DMS 273 treated with DMSO at 0.1 percent for 48 hours (cell line): ENCODE measurements at regions not wholly inside any gene's neighbourhood (a gene's known extent, or its start where the extent isn't known, plus 50 kb on each side); places are given as distances from the start of the nearest gene placed in this dataset.

Experiments
- DNase-seq: peaks from one replicate; lab custom pipeline; 2025; lab: John Stamatoyannopoulos, UW

- no peak for DNase-seq
Observed at GRCh38 chr2:83784947-83785346, 674.1 kb downstream of the SUCLG1 start.

GRCh38 chr2:83784315-83784714 is 674.8 kb downstream of the SUCLG1 start:
- DNase-seq: no peak

GRCh38 chr2:83782122-83782521 is 677.0 kb downstream of the SUCLG1 start:
- DNase-seq: no peak

- DNase-seq: no peak
Observed at GRCh38 chr2:83764447-83765005, 694.6 kb downstream of the SUCLG1 start.

GRCh38 chr2:83757329-83757728 is 701.8 kb downstream of the SUCLG1 start:
- no peak for DNase-seq

GRCh38 chr2:83756219-83756618 is 702.9 kb downstream of the SUCLG1 start:
- DNase-seq: no peak

- DNase-seq: no peak
Observed at GRCh38 chr2:83747141-83747540, 711.9 kb downstream of the SUCLG1 start.

GRCh38 chr2:83744855-83745254 is 714.2 kb downstream of the SUCLG1 start:
- no peak for DNase-seq

- DNase-seq: no peak
Observed at GRCh38 chr2:83742117-83742782, 716.8 kb downstream of the SUCLG1 start.

GRCh38 chr2:83730223-83730622 is 728.9 kb downstream of the SUCLG1 start:
- no peak for DNase-seq

GRCh38 chr2:83725735-83726134 is 733.3 kb downstream of the SUCLG1 start:
- no peak for DNase-seq

GRCh38 chr2:83705146-83705545 is 753.9 kb downstream of the SUCLG1 start:
- DNase-seq: no peak

- no peak for DNase-seq
Observed at GRCh38 chr2:83703598-83703997, 755.5 kb downstream of the SUCLG1 start.

- no peak for DNase-seq
Observed at GRCh38 chr2:83696838-83697237, 762.2 kb downstream of the SUCLG1 start.

- no peak for DNase-seq
Observed at GRCh38 chr2:83695530-83695929, 763.5 kb downstream of the SUCLG1 start.

GRCh38 chr2:83695037-83695436 is 764.0 kb downstream of the SUCLG1 start:
- DNase-seq: no peak

GRCh38 chr2:83689402-83689801 is 769.7 kb downstream of the SUCLG1 start:
- no peak for DNase-seq

- no peak for DNase-seq
Observed at GRCh38 chr2:83686863-83687262, 772.2 kb downstream of the SUCLG1 start.

GRCh38 chr2:83674050-83674449 is 785.0 kb downstream of the SUCLG1 start:
- no peak for DNase-seq

- no peak for DNase-seq
Observed at GRCh38 chr2:83665894-83666293, 793.2 kb downstream of the SUCLG1 start.

GRCh38 chr2:83665154-83665553 is 793.9 kb downstream of the SUCLG1 start:
- DNase-seq: no peak

- no peak for DNase-seq
Observed at GRCh38 chr2:83661711-83662110, 797.4 kb downstream of the SUCLG1 start.

GRCh38 chr2:83654091-83654611 is 804.9 kb downstream of the SUCLG1 start:
- DNase-seq: no peak

- no peak for DNase-seq
Observed at GRCh38 chr2:83650898-83651297, 808.2 kb downstream of the SUCLG1 start.
